ENCODE measurements at regions not wholly inside any gene's neighbourhood (a gene's known extent, or its start where the extent isn't known, plus 50 kb on each side); places are given as distances from the start of the nearest gene placed in this dataset.
"Not testable (repeated sequence)": the region's sequence is repeated elsewhere in the genome, so short reads cannot be mapped to it uniquely, and the experiment has no call there.

GRCh38 chr4:188578657-188579056 is 439.4 kb downstream of the TRIML1 start:
- DNase-seq: no peak

- no peak for DNase-seq
Measured at GRCh38 chr4:188596021-188596420, 456.8 kb downstream of the TRIML1 start.

DNA sequence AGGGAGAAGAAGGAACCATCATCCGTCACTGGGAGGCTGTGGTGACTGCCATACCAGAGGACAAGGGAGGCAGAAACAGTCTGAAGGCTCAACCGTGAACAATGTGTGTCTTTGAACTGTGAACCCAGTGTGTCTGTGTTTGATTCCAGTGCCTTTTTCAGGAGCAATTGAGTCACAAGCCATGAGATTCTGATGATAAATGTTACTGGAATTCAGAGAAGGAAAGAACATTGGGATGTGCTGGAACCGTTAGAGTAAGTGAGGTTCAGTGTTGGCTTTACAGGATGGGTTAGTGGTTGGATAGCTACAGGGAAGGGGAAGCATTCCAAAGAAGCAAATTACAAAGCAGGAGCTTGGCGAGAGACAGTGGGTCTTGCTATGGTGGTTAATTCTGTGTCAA is 464.4 kb downstream of the TRIML1 start:
- DNase-seq: no peak

- DNase-seq: no peak
Measured at GRCh38 chr4:188606635-188607034, 467.4 kb downstream of the TRIML1 start.

GRCh38 chr4:188611143-188611542 is 471.9 kb downstream of the TRIML1 start:
- no peak for DNase-seq

GRCh38 chr4:188612659-188613058 is 473.4 kb downstream of the TRIML1 start:
- no peak for DNase-seq

GRCh38 chr4:188613976-188614375 is 474.7 kb downstream of the TRIML1 start:
- DNase-seq: no peak

- DNase-seq: no peak
Measured at GRCh38 chr4:188619456-188620149, 480.4 kb downstream of the TRIML1 start.

GRCh38 chr4:188620608-188621007 is 481.4 kb downstream of the TRIML1 start:
- DNase-seq: no peak

DNA sequence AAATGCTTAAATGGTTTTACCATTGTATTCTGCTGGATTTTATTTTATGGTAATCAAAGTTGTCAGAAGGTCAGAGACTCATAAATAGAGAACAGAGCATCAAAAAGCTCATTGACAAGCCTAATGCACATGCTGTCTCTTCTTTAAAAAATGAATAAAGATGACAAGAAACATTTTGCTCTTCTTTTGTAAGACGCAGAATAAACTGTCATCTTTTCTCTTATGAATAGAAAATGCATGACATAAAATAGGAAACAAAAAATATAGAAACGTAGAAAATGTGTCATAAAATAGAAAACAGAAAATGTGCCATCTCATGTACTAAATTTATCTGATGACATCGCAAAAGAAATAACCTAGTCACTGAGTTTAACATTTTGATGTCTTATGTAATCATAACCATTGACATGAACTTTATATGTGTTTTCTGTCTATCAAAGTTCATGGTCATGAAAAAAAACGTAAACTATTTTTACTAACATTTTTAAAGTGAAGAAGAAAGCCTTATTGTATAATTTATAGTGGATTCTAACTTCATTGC is 484.1 kb downstream of the TRIML1 start:
- no peak for DNase-seq

DNA sequence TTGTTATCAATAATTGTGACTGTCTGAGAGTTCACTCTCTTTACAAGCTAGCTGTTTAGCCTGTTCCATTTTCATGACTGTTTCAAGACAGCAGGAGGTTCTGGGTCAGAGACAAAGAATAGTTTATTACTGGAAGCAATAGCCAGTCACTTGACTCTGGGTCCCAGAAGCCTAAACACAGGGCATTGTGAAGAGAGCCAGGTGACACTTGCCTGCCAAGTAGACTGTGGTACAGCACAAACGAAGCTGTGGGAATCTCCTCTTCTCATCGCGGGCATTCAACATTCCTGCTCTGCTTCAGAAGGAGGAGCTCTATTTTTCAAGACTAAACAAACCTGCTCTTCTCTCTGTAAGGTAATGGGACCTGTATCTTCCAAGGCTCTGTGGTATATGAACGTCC is 485.1 kb downstream of the TRIML1 start:
- DNase-seq: no peak

GRCh38 chr4:188627892-188628291 is 488.7 kb downstream of the TRIML1 start:
- DNase-seq: no peak

DNA sequence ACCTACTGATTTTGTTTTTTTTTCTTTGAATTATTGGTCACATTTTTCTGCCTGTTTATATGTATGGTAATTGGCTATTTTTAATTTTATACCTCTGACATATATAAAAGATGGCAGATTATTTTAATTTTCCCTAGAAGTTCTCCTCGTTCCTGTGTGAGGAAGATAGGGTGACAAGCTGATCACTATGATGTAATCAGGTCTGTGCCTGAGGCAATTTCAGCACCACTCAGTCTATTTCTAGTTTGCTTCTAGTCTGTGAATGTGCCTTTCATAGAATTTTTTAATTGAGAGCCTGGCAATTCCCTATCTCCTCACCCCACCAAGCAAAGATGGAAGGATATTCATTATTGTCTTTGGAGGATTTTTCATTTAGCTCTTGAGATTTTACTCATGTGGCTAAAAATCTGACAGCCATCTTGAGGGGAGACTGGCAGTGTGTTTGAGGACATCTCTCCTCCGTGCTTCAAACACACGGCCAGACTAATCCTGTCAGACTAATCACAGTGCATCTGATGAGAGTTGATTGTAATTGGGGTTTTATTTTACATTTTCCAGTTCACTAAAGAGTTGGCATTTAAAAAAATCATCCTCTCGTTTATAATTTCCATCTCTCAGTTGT is 500.3 kb downstream of the TRIML1 start:
- DNase-seq: no peak

DNA sequence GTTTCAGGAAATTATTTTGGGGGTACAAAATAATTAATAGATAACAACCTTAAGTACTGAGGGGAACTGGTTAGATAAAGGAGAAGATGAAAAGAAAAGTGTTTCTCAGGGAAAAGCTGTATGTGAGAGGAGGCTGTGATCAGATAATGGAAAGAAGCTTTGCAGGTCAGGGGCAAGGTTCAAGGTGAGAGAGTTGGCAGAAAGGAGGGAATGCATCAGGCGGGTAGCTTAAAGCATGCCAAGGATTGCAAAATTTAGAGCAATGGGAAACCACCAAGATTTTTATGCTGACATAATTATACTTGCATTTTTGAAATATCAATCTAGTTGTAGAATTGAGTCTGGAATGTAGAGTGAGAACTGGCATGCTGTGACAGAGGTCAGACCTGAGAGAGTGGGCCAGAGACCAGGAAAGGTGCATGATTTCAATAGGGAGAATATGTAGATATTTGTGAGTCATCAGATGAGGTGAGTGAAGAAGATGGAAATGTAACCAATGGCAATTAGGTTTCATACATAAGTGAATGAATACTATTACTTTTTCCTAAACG is 508.7 kb downstream of the TRIML1 start:
- DNase-seq: no peak

GRCh38 chr4:188649635-188650034 is 510.4 kb downstream of the TRIML1 start:
- no peak for DNase-seq

DNA sequence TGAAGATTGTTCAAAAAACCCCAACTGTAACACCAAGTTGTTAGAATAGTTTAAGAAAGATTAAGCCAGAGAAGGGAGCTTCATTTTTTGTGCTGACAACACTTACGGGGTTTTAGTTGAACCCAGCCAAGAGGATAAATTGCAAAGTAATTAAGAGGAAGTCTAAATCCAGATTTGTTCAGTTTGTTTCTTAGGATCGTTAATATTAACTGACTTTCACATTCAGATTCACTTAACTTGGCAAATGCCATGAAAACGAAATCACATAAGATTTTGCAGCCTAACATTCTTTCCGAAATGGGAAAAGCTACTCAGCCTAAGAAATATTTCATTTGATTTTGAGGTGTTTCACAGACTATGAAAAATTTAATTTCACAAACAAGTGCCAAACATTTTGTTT is 511.3 kb downstream of the TRIML1 start:
- no peak for DNase-seq

DNA sequence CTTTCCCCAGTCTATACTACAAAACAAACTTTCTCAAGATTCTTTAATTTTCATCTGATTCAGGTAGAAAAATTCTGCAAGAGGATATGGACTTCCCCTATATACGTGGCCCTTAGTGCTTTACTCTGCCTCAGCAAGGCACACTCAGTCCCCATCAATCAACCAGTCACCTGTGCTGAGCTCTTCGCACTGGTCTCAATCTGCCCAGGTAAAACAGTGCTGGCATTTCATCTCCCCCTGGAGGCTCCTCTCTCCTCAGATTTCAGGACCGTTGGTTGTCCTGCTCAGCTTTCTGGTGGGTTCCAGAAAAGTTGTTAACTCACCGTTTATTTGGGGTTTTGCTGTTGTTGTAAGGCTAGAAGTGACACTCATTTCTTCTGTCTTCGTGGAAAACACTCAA is 518.1 kb downstream of the TRIML1 start:
- no peak for DNase-seq

GRCh38 chr4:188658958-188659522 is 519.8 kb downstream of the TRIML1 start:
- no peak for DNase-seq

DNA sequence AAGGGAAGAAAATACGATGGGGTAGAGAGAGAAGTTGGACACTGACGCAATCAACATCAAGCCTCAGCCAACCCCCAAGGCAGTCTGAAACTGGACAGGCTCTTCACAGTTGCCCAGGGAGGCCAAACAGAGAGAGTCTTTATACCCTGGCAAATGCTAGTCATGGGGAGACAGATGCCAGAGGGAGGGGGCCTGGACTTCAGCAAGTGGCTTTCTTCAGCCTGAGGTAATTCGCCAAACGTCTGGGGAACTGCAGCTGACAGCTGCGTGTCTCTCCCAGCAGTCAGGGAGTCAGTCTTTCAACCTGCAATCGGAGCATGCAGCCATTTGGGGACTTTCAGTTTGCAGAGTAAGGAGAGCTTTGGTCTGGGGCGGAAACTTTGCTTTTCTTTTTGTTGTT is 521.6 kb downstream of the TRIML1 start:
- no peak for DNase-seq

GRCh38 chr4:188661502-188661901 is 522.3 kb downstream of the TRIML1 start:
- DNase-seq: no peak

GRCh38 chr4:188663369-188663768 is 524.1 kb downstream of the TRIML1 start:
- no peak for DNase-seq

DNA sequence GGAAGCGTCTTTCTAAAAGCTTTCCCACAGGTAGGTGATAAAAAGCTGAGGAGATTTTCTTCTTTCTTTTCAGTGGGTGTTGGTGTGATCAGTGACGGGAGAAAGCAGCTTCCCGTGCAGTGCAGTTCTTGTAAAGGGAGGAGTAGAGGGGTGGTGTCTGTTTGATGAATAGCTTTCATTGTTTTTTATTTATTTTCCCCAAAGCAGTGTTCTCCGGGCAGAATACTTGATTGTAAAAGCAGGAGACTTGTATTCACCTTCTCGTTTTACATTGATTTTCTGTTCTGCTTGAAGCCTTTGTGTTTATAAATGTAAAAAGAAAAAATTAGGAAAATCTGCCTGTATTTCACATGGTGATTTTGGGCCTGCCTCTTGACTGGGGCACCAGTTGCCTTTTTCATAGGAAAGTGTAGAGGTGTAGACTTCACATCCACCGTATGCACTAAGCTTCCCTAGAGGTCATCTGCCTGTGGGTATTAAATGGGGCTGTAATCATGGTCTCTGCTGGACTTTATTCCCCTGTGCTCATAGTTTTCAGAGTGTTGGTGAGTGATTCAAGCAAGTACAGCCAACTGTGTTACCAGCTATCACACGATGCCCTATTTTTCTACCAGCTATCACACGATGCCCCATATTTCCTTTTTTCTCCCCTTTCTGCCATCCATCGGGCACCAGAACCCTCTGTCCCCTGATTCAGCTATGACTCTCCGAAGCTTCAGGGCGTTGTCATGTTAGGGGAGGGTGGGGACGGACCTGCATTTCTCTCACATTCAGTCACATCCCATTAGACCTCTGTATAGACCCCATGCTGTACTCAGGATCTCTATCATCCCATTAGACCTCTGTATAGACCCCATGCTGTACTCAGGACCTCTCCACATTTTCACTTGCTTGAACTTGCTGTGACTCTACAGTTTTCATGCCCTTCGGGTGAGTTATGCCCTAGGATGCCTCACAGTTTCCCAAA is 526.5 kb downstream of the TRIML1 start:
- DNase-seq: no peak

- not testable (repeated sequence) for DNase-seq
Measured at GRCh38 chr4:188678691-188679090, 539.5 kb downstream of the TRIML1 start.

Measured in NCI-H226 (cell line).